GM18951 (cell line): ENCODE measurements at regions not wholly inside any gene's neighbourhood (a gene's known extent, or its start where the extent isn't known, plus 50 kb on each side); places are given as distances from the start of the nearest gene placed in this dataset.

Experiments
- POLR2A ChIP-seq: IDR thresholded peaks from 4 replicates; pipeline ENCODE4 v1.6.1; 2011; ENCODE audit warnings: mild to moderate bottlenecking; ENCODE audit not compliant: insufficient read length, insufficient read depth; ENCODE audit errors: extremely low read depth
- in situ Hi-C: fragments of 300-500 bp; cut with MboI; formaldehyde crosslinking; loops from one replicate; pipeline ENCODE4 v1.12.0; 2022; ENCODE audit warnings: low sequenced_read_pairs, mixed read lengths, inconsistent platforms; ENCODE audit not compliant: unreplicated experiment

GRCh38 chr3:46124216-46125177, 83.6 kb downstream of the CCR1 start:
- TF ChIP-seq POLR2A = no peak
- in situ Hi-C loops = no loop called here

- no peak for TF ChIP-seq POLR2A
- in situ Hi-C loops = no loop called here
Observed at GRCh38 chr3:46123646-46124045, 84.5 kb downstream of the CCR1 start.

- in situ Hi-C loops = no loop called here
- no peak for TF ChIP-seq POLR2A
Observed at GRCh38 chr3:46122091-46122490, 86.0 kb downstream of the CCR1 start.

- in situ Hi-C loops = no loop called here
- no peak for TF ChIP-seq POLR2A
Observed at GRCh38 chr3:46120983-46121382, 87.1 kb downstream of the CCR1 start.

DNA sequence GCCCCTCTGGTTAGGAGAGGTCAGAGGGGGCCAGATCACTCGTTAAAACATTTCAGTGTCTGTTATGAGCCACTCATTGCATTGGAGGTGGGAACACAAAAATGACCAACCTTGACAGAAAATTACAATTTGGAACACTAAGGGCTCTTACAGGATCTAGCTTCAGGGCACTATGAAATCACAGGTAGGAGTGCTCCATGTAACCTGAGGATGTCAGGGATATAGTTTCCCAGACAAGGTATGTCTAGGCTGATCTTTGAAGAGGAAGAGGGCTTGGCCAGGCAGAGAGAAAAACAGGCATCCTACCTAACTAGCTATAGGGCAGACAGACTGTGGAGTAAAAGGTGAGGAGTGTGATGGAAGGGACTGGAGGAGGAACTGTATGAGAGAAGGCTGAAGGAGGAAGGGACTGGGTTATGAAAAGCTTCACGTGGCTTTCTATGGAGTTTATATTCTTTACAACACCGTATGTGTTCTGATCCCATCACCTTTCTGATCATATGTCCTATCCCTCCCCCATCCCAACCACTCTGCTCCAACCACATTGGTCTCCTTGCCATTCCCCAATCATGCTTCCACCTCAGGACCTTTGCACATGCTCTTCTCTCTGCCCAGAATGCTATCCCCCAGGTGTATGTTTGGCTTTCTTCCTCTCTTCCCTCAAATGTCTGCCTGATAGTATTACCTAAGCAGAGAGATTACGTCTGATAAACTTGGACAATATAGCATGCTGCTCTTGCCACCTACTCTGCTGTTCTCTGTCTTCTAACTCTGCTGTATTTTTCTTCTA, 88.2 kb downstream of the CCR1 start:
- no peak for TF ChIP-seq POLR2A
- in situ Hi-C loops = no loop called here

DNA sequence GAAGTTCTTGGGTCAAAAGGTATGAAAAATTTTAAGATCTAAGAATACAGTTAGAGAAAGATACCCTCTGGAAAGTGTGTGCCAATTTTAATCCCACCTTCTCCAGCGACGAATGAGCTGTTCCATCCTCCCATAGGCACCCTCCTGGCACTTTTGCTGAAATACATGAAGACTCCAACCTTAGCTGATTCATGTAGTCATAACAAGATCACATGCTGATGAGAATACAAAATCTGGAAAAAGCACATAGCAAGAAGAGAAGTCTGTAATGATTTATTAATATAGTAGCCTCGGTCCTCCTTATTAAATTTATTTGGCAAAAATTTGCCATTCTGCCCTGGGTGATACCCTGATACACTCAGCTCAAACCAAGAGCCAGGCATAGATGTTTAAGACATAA, 88.9 kb downstream of the CCR1 start:
- in situ Hi-C loops = no loop called here
- no peak for TF ChIP-seq POLR2A

DNA sequence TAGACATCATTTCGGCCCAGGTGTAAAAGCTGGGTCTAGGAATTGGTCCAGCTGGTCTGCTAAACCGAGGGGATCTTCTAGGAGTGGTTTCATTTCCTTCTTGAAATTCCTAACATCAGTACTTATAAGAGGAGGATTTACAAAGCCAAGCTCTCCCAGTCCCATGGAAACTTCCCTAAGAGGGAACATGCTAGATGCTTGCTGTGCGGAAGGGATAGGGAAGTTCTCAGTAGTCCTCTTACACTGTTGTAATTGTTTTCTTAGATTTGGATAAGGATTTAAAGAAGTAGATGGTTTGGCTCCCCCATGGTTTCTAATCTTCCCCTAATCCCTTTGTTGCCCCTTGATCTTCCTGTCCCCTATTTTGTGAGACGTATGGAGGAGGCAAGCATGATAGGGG, 89.7 kb upstream of the XCR1 start:
- in situ Hi-C loops = no loop called here
- TF ChIP-seq POLR2A = no peak

DNA sequence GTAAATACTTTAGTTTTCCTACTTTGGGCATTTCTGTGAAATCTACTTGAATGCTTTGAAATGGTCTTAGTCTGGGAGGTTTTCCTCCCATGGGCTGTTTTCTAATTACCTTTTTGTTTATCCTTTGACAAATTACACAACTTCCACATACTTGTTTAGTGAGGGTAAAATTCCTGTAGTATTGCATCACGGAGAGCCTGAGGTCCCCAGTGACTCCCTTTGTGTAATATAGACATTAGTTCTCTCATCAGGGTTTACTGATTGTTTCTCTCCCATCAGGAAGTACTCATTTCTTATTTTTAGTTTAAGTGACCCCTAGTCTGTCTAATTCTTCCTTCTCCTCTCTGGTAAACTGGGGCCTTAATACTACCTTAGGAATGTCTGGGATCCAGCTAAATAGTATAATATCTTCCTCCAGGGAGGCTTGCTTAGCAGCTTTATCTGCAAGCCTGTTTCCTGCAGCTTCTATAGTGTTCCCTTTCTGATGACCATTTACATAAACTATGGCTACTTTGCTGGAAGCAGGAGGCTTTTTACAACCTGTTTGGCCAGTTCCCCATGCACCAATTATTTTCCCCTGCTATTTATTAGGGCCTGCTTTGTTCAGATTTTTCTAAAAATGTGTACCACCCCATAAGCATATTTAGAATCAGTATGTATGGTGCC, 87.2 kb upstream of the XCR1 start:
- in situ Hi-C loops = no loop called here
- no peak for TF ChIP-seq POLR2A

DNA sequence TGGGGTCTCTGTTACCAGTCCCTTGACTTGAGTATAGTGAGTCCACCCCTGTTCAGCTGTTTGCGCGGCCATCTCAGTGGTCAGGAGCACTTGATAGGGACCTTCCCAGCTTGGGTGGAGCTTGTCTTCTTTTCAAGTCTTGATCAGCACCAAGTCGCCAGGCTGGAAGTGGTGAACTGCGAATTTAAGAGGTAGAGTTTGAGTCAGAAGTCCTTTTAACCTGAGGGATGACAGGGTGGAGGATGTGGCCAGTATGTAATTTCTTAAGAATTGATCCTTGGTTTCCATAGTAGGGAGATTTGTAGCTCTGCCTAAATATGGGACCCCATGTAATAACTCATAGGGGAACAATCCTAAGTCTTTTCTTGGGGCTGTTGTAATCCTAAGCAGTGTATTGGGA, 86.3 kb upstream of the XCR1 start:
- in situ Hi-C loops = no loop called here
- TF ChIP-seq POLR2A = no peak

GRCh38 chr3:46112984-46113383, 85.7 kb upstream of the XCR1 start:
- in situ Hi-C loops = no loop called here

DNA sequence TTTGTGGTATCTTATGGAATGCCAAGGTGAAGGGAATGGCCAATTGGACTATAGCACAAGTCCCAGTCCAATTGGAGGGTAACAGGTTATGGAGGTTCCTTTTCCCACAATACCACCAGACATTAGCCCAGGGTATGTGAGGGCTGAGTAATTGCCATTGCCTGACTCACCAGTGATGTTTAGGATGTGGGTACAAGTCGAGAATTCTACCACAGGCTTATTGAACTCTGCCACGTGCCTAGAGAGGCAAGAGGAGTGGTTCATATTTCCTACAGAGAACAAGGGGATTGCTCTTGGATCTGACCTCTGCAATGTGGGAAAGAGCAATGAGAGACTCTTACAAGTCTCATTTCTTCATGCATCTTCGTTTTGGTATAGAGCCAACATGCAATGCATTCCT, 85.0 kb upstream of the XCR1 start:
- TF ChIP-seq POLR2A = no peak
- in situ Hi-C loops = no loop called here

More at GRCh38 chr3:46112984-46113383, 85.7 kb upstream of the XCR1 start:
- TF ChIP-seq POLR2A = no peak

DNA sequence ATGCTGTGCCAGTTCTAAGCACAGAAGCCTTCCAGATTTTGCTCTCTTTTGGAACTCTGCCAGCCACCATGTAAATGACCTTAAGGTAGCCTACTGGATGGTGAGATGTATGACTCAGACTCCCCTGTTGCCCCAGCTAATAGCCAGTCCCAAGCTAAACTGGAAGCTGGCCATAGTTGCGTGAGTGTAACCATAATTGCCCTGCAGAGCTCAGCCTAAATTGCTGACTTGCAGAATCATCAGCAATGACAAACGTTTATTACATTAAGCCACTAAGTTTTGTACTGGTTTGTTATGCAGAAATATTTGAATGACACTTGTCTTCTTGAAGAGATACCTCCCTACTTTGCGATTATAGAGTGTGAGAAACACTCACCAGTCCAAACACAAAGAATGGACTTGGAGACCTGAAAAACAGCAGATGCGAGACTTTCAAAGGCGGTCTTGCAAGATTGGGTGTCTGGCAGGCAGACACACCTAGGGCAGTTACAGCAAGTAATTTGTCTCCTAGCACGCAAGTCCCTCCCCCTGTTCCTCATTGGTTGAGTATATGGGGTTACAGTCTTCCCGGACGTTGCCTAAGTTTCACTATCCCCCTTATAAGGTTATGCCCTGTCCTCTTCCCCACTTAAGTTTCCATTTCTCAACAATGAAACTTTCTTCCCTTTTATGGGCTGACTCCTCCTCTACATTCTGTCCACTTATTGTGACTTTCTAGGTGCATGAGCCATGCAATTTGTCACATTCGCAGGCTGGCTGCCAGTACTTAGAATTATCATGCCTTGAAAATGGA, 83.6 kb upstream of the XCR1 start:
- TF ChIP-seq POLR2A = peak; percentile 48
- in situ Hi-C loops = no loop called here
